ENCODE measurements at regions not wholly inside any gene's neighbourhood (a gene's known extent, or its start where the extent isn't known, plus 50 kb on each side); places are given as distances from the start of the nearest gene placed in this dataset.

- ATAC-seq (ENCODE audit: low FRiP score): no peak
- no peak for TF ChIP-seq CTCF (IDR thresholded peaks at IDR 0.05)
- no peak for DNase-seq (ENCODE audit: low spot score)
Measured at GRCh38 chr2:145140658-145141057, 620.7 kb upstream of the ZEB2 start.

GRCh38 chr2:145138626-145139025 lies 618.7 kb upstream of the ZEB2 start:
- no peak for TF ChIP-seq CTCF (IDR thresholded peaks at IDR 0.05)
- DNase-seq (ENCODE audit: low spot score) (no peak), ATAC-seq (ENCODE audit: low FRiP score) (no peak)

GRCh38 chr2:145137901-145138300 lies 618.0 kb upstream of the ZEB2 start:
- DNase-seq (ENCODE audit: low spot score) (no peak), ATAC-seq (ENCODE audit: low FRiP score) (no peak)
- TF ChIP-seq CTCF (IDR thresholded peaks at IDR 0.05): no peak

GRCh38 chr2:145137211-145137610 lies 617.3 kb upstream of the ZEB2 start:
- DNase-seq (ENCODE audit: low spot score) (no peak), ATAC-seq (ENCODE audit: low FRiP score) (no peak)
- no peak for TF ChIP-seq CTCF (IDR thresholded peaks at IDR 0.05)

GRCh38 chr2:145136702-145137101 lies 616.8 kb upstream of the ZEB2 start:
- ATAC-seq (ENCODE audit: low FRiP score) (no peak), DNase-seq (ENCODE audit: low spot score) (no peak)
- no peak for TF ChIP-seq CTCF (IDR thresholded peaks at IDR 0.05)

- TF ChIP-seq CTCF (IDR thresholded peaks at IDR 0.05): no peak
- ATAC-seq (ENCODE audit: low FRiP score): no peak
- DNase-seq (ENCODE audit: low spot score): no peak
Measured at GRCh38 chr2:145126146-145126545, 606.2 kb upstream of the ZEB2 start.

GRCh38 chr2:145124085-145124484 lies 604.2 kb upstream of the ZEB2 start:
- no peak for ATAC-seq (ENCODE audit: low FRiP score)
- TF ChIP-seq CTCF (IDR thresholded peaks at IDR 0.05): no peak
- DNase-seq (ENCODE audit: low spot score): no peak

All from omental fat pad (tissue), 3 donors.